OCI-LY3 (cell line): ENCODE measurements at regions not wholly inside any gene's neighbourhood (a gene's known extent, or its start where the extent isn't known, plus 50 kb on each side); places are given as distances from the start of the nearest gene placed in this dataset.

Experiments used
- H2AFZ ChIP-seq: fragments of 200-600, 300-600 bp; shearing (Covaris generic); 2 replicates; pipeline ENCODE4 v1.6.0; 2014; ENCODE audit warnings: antibody characterized with exemption, low read depth, low read length
- H3K27ac ChIP-seq: fragments of 200-600, 300-600 bp; sonication (generic); 2 replicates; pipeline ENCODE4 v1.5.1; 2014; ENCODE audit warnings: mild to moderate bottlenecking, low read length, moderate library complexity, mixed read lengths
- H3K27me3 ChIP-seq: fragments of 200-600, 300-600 bp; sonication (generic); 2 replicates; pipeline ENCODE4 v1.6.1; 2014; ENCODE audit warnings: low read depth, low read length, mixed read lengths
- H3K36me3 ChIP-seq: fragments of 200-600, 300-600 bp; sonication (generic); replicated peaks from 2 replicates; pipeline ENCODE3; 2014; ENCODE audit warnings: low read depth, low read length, mixed read lengths
- H3K4me1 ChIP-seq: fragments of 300-600, 200-600 bp; sonication (generic); 2 replicates; pipeline ENCODE4 v1.6.1; 2014; ENCODE audit warnings: low read length, mixed read lengths
- H3K4me2 ChIP-seq: fragments of 200-600, 300-600 bp; sonication (generic); 2 replicates; pipeline ENCODE4 v1.6.1; 2014; ENCODE audit warnings: low read length, mixed read lengths
- H3K4me3 ChIP-seq: fragments of 300-600, 200-600 bp; sonication (generic); 2 replicates; pipeline ENCODE4 v1.5.1; 2014; ENCODE audit warnings: antibody characterized with exemption, mild to moderate bottlenecking, low read length, moderate library complexity
- H3K79me2 ChIP-seq: fragments of 300-600, 200-600 bp; shearing (Covaris generic); 2 replicates; pipeline ENCODE4 v1.6.1; 2014; ENCODE audit warnings: mild to moderate bottlenecking, low read length, mixed read lengths
- H3K9ac ChIP-seq: fragments of 300-600, 200-600 bp; shearing (Covaris generic); 2 replicates; pipeline ENCODE4 v1.6.0; 2014; ENCODE audit warnings: mild to moderate bottlenecking, low read length, moderate library complexity
- H3K9me3 ChIP-seq: fragments of 200-600, 300-600 bp; shearing (Covaris generic); 2 replicates; pipeline ENCODE4 v1.6.1; 2014; ENCODE audit warnings: low read length, mixed read lengths; ENCODE audit not compliant: insufficient read depth
- H4K20me1 ChIP-seq: fragments of 200-600, 300-600 bp; sonication (generic); 2 replicates; pipeline ENCODE4 v1.6.1; 2016; ENCODE audit warnings: low read length, mixed read lengths; ENCODE audit not compliant: insufficient read depth
- EZH2phosphoT487 ChIP-seq: fragments of 200-600 bp; shearing (Covaris generic); IDR thresholded peaks from 2 replicates; pipeline ENCODE4 v1.6.1; 2018; ENCODE audit warnings: antibody characterized with exemption, mixed run types, low read depth
- TF ChIP-seq, protein P1 (sequence below): fragments of 200-600, 300-600 bp; sonication (generic); IDR thresholded peaks from 2 replicates; pipeline ENCODE4 v1.5.1; 2014; ENCODE audit warnings: antibody characterized with exemption, low read length, low read depth

GRCh38 chr3:187450431-187451190 lies 82.4 kb downstream of the RTP4 start:
- TF ChIP-seq EZH2phosphoT487: no peak
- TF ChIP-seq, protein P1, sequence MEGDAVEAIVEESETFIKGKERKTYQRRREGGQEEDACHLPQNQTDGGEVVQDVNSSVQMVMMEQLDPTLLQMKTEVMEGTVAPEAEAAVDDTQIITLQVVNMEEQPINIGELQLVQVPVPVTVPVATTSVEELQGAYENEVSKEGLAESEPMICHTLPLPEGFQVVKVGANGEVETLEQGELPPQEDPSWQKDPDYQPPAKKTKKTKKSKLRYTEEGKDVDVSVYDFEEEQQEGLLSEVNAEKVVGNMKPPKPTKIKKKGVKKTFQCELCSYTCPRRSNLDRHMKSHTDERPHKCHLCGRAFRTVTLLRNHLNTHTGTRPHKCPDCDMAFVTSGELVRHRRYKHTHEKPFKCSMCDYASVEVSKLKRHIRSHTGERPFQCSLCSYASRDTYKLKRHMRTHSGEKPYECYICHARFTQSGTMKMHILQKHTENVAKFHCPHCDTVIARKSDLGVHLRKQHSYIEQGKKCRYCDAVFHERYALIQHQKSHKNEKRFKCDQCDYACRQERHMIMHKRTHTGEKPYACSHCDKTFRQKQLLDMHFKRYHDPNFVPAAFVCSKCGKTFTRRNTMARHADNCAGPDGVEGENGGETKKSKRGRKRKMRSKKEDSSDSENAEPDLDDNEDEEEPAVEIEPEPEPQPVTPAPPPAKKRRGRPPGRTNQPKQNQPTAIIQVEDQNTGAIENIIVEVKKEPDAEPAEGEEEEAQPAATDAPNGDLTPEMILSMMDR: no peak

GRCh38 chr3:187448674-187449073 lies 80.5 kb downstream of the RTP4 start:
- no peaks in the 10 kb centered on the region for H3K79me2 ChIP-seq

More at GRCh38 chr3:187450431-187451190, 82.4 kb downstream of the RTP4 start:
- Histone ChIP-seq H3K9ac (no peak overlapping the region), H3K4me2 (no peak overlapping the region), H3K79me2 (no peaks in the 10 kb centered on the region), H3K4me1 (no peaks in the 10 kb centered on the region), H3K27me3 (no peaks in the 10 kb centered on the region), H3K36me3 (no peaks in the 10 kb centered on the region), H2AFZ (no peak overlapping the region), H4K20me1 (no peaks in the 10 kb centered on the region), H3K4me3 (no peak overlapping the region), H3K9me3 (no peaks in the 10 kb centered on the region), H3K27ac (no peak overlapping the region)

DNA sequence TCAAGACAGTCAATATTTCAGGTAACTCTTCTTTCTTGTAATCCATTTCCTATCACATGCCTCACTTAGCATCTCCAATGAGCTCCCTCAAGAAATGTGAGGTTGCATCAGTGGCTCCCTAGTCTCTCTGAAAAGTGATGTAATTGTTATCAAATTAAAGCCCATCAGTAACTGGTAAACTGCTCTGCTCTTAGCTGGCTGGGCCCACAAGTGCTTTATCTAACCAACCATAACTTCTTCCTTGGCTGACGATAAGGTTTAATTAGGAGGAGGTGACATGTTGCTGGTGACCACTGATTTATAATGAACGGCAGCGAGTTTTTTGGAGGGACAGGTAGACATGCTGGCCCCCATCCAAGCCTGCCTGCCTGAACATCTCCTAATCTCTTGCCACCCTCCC lies 79.6 kb downstream of the RTP4 start:
- Histone ChIP-seq H3K4me1 (no peaks in the 10 kb centered on the region), H4K20me1 (no peaks in the 10 kb centered on the region), H3K27ac (no peak overlapping the region), H3K9ac (no peak overlapping the region), H3K4me3 (no peak overlapping the region), H3K79me2 (no peaks in the 10 kb centered on the region), H2AFZ (no peak overlapping the region), H3K36me3 (no peaks in the 10 kb centered on the region), H3K27me3 (no peaks in the 10 kb centered on the region), H3K9me3 (no peaks in the 10 kb centered on the region), H3K4me2 (no peak overlapping the region)
- TF ChIP-seq, protein P1: no peak
- no peak for TF ChIP-seq EZH2phosphoT487

More at GRCh38 chr3:187448674-187449073, 80.5 kb downstream of the RTP4 start:
- H3K9me3 ChIP-seq: no peaks in the 10 kb centered on the region
- H3K27me3 ChIP-seq: no peaks in the 10 kb centered on the region
- no peak overlapping the region for H3K4me3 ChIP-seq
- H3K4me1 ChIP-seq: no peaks in the 10 kb centered on the region
- H4K20me1 ChIP-seq: no peaks in the 10 kb centered on the region
- no peak overlapping the region for H3K27ac ChIP-seq
- H3K36me3 ChIP-seq: no peaks in the 10 kb centered on the region
- H3K4me2 ChIP-seq: no peak overlapping the region
- TF ChIP-seq, protein P1: no peak
- no peak for TF ChIP-seq EZH2phosphoT487
- no peak overlapping the region for H2AFZ ChIP-seq
- no peak overlapping the region for H3K9ac ChIP-seq

- H3K79me2 ChIP-seq: no peaks in the 10 kb centered on the region
- H3K4me2 ChIP-seq: no peak overlapping the region
- no peak overlapping the region for H3K4me3 ChIP-seq
- TF ChIP-seq EZH2phosphoT487: no peak
- TF ChIP-seq, protein P1: no peak
- H3K27me3 ChIP-seq: no peaks in the 10 kb centered on the region
- H3K9me3 ChIP-seq: no peaks in the 10 kb centered on the region
- no peak overlapping the region for H3K27ac ChIP-seq
- H3K36me3 ChIP-seq: no peaks in the 10 kb centered on the region
- no peak overlapping the region for H2AFZ ChIP-seq
- no peaks in the 10 kb centered on the region for H3K4me1 ChIP-seq
- no peaks in the 10 kb centered on the region for H4K20me1 ChIP-seq
- no peak overlapping the region for H3K9ac ChIP-seq
Measured at GRCh38 chr3:187445356-187445755, 77.2 kb downstream of the RTP4 start.
